Suppressor macrophage treated with lipopolysaccharide for 1 hour (primary cell): ENCODE measurements at regions not wholly inside any gene's neighbourhood (a gene's known extent, or its start where the extent isn't known, plus 50 kb on each side); places are given as distances from the start of the nearest gene placed in this dataset.
"Not testable (repeated sequence)": the region's sequence is repeated elsewhere in the genome, so short reads cannot be mapped to it uniquely, and the experiment has no call there.

ENCODE experiments used
- DNase-seq, 3 donors: peaks; one replicate each; pipeline ENCODE4 v3.0.0-alpha.2; 2020 to 2022

GRCh38 chr11:24225501-24225900, 271.4 kb upstream of the LUZP2 start:
- DNase-seq = no peak

GRCh38 chr11:24226606-24227005, 270.2 kb upstream of the LUZP2 start:
- no peak for DNase-seq

- no peak for DNase-seq
Observed at GRCh38 chr11:24233041-24233440, 263.8 kb upstream of the LUZP2 start.

GRCh38 chr11:24234822-24235508, 261.9 kb upstream of the LUZP2 start:
- no peak for DNase-seq

- DNase-seq = no peak
Observed at GRCh38 chr11:24238771-24239645, 257.8 kb upstream of the LUZP2 start.

GRCh38 chr11:24239930-24240329, 256.9 kb upstream of the LUZP2 start:
- no peak for DNase-seq

GRCh38 chr11:24240496-24241175, 256.2 kb upstream of the LUZP2 start:
- no peak for DNase-seq

GRCh38 chr11:24246715-24247114, 250.1 kb upstream of the LUZP2 start:
- DNase-seq = no peak

GRCh38 chr11:24247846-24248245, 249.0 kb upstream of the LUZP2 start:
- no peak for DNase-seq

- no peak for DNase-seq
Observed at GRCh38 chr11:24249921-24250320, 246.9 kb upstream of the LUZP2 start.

- DNase-seq = no peak
Observed at GRCh38 chr11:24253237-24253760, 243.6 kb upstream of the LUZP2 start.

GRCh38 chr11:24264868-24265267, 232.0 kb upstream of the LUZP2 start:
- no peak for DNase-seq

GRCh38 chr11:24267014-24267413, 229.8 kb upstream of the LUZP2 start:
- no peak for DNase-seq

GRCh38 chr11:24271798-24272197, 225.1 kb upstream of the LUZP2 start:
- DNase-seq = no peak

GRCh38 chr11:24274214-24274781, 222.6 kb upstream of the LUZP2 start:
- not testable (repeated sequence) for DNase-seq

- DNase-seq = no peak
Observed at GRCh38 chr11:24286238-24286637, 210.6 kb upstream of the LUZP2 start.

- no peak for DNase-seq
Observed at GRCh38 chr11:24289301-24289700, 207.6 kb upstream of the LUZP2 start.

- DNase-seq = no peak
Observed at GRCh38 chr11:24293964-24294363, 202.9 kb upstream of the LUZP2 start.

GRCh38 chr11:24295360-24295759, 201.5 kb upstream of the LUZP2 start:
- DNase-seq = no peak

GRCh38 chr11:24297461-24297860, 199.4 kb upstream of the LUZP2 start:
- DNase-seq = no peak

- DNase-seq = no peak
Observed at GRCh38 chr11:24298146-24298545, 198.7 kb upstream of the LUZP2 start.

- no peak for DNase-seq
Observed at GRCh38 chr11:24311974-24312373, 184.9 kb upstream of the LUZP2 start.
